Inferior parietal cortex (tissue), 1 donor: ENCODE measurements at regions not wholly inside any gene's neighbourhood (a gene's known extent, or its start where the extent isn't known, plus 50 kb on each side); places are given as distances from the start of the nearest gene placed in this dataset.

Experiments
- DNase-seq: peaks from one replicate; pipeline ENCODE4 v3.0.0-alpha.2; 2016; ENCODE audit errors: extremely low spot score

DNA sequence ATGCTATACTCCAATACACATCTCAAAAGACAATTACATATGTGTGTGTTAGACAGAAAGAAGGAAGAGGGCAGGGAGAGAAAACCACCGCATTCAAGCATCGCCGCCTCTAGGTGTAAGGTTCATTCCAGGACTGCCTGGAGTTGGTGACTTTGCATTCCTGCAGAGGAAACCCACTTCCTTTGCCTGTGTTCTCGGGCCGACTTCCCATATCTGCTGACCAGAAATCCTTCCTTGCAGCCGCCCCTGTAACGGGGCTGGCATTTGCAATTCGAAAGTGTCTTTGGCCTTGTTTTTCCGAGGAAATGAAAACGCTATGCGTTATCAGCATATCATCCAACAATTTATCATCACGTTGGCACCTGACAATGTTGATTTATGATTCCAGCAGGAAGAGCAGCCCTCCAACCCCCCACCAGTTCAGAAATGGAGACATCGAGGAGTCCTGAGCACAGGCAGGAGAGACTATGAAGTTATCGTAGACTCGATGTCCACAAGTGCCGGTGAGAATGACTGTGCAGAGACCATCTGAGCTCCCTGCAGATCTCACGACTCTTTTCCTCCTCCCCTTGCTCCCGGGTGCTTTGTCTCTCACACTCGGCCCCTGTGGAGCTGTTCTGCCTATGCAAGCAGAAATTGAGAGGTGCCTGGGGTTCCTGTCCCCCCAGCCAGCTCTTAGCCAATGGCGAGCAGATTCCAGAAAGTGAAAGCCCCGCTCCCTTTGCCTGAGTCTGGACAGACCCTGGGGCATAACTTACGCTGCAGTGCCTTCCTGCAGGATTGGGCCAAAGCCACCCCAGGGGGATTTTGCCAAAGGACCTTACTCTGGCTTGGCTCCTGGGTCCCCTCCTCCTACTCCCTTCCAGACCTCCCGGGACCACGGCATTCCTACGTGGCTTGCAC, 68.9 kb upstream of the FOXK1 start:
- DNase-seq: no peak

GRCh38 chr7:4613846-4614548, 68.1 kb upstream of the FOXK1 start:
- DNase-seq: no peak

DNA sequence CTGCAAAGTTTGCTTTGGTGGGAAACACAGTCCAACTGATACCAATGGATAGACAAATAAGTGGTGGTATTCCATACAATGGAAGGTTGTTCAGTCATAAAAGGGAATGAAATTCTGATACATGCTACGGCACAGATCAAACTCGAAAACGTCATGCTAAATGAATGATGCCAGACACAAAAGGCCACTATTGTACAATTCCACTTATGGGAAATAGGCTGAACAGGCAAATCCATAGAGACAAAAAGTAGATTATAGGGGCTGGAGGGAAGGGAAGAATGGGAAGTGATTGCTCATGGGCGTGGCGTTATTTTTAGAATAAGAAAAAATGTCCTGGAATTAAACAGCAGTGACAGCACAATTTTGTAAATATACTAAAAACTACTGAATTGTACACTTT, 66.0 kb upstream of the FOXK1 start:
- no peak for DNase-seq

GRCh38 chr7:4621396-4621795, 60.7 kb upstream of the FOXK1 start:
- DNase-seq: no peak

DNA sequence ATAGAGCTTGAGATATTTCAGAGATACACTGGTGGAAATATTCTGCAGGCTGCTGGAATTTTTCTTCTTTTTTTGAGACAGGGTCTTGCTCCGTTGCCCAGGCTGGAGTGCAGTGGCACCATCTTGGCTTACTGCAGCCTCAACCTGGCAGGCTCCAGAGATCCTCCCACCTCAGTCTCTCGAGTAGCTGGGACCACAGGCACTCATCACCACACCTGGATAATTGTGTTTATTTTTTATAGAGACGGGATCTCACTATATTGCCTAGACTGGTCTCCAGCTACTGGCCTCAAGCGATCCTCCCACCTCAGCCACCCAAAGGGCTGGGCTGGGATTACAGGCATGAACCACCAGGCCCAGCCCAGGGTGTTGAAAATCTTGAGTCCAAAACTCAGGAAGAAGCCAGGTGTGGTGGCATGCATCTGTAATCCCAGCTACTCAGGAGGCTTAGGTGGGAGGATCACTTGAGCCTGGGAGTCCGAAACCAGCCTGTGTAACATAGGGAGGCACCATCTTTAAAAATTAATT, 55.7 kb upstream of the FOXK1 start:
- no peak for DNase-seq

- DNase-seq: no peak
These were observed 52.7 kb upstream of the FOXK1 start for GRCh38 chr7:4629287-4629895.

DNA sequence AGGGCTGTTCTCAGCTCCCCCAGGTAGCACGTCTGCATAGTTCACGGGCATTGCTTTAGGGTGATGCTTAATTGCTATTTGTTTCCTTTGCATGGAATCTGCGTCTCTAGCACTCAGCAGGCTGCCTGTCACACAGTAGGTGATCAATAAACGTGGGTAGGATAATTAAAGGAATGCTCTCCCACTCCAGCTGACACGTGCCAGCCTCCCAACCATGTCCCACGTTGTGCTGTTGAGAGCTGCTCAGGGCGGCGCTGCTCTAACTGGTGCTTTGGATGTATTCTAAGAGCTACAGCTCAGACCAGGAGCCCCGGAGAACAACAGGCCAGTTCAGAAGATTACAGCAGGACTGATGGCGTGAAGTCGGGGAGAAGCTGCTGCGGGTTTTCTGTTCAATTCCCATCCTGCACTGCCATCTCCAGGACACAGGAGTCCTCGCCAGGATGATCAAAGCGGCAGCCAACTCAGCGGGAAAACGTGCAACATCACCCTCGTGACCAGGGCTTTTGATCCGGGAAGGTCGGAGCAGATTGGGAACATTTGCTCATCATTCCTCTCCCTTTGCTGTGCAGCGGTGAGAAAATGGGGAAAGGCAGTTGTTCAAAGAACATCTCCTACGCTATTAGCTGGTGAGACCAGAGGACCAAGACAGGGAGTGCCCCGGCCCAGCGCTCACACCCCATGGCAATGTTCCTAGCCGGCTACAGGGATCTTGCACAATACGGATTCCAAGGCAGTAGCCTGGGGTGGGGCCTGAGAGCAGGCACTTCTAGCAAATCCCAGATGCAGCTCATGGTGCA, 50.5 kb upstream of the FOXK1 start:
- peak; percentile 84 for DNase-seq
